BLaER1 (cell line): ENCODE measurements at regions not wholly inside any gene's neighbourhood (a gene's known extent, or its start where the extent isn't known, plus 50 kb on each side); places are given as distances from the start of the nearest gene placed in this dataset.

Source experiments
- H3K27ac ChIP-seq: shearing (Covaris generic); formaldehyde crosslinking; 2 replicates; pipeline ENCODE4 v1.8.1; 2022
- H3K27me3 ChIP-seq: shearing (Covaris generic); formaldehyde crosslinking; 2 replicates; pipeline ENCODE4 v1.8.1; 2022
- H3K36me3 ChIP-seq: shearing (Covaris generic); formaldehyde crosslinking; 2 replicates; pipeline ENCODE4 v1.8.1; 2022
- H3K4me1 ChIP-seq: shearing (Covaris generic); formaldehyde crosslinking; 2 replicates; pipeline ENCODE4 v1.8.1; 2022
- H3K4me2 ChIP-seq: shearing (Covaris generic); formaldehyde crosslinking; 2 replicates; pipeline ENCODE4 v1.8.1; 2022
- H3K4me3 ChIP-seq: shearing (Covaris generic); formaldehyde crosslinking; 2 replicates; pipeline ENCODE4 v1.8.1; 2022
- H3K9ac ChIP-seq: shearing (Covaris generic); formaldehyde crosslinking; 2 replicates; pipeline ENCODE4 v1.8.1; 2022
- H3K9me3 ChIP-seq: shearing (Covaris generic); formaldehyde crosslinking; 2 replicates; pipeline ENCODE4 v1.8.1; 2022
- H4K20me1 ChIP-seq: shearing (Covaris generic); formaldehyde crosslinking; 2 replicates; pipeline ENCODE4 v1.8.1; 2022
- Cebpa-rat ChIP-seq: shearing (Covaris generic); IDR thresholded peaks from 2 replicates; pipeline ENCODE4 v1.8.1; 2022

GRCh38 chr1:13992489-13993285, 292.7 kb downstream of the PRDM2 start:
- no peak overlapping the region for H3K4me3 ChIP-seq
- no peaks in the 10 kb centered on the region for H3K4me1 ChIP-seq
- peaks cover 23% of the 10 kb centered on the region for H3K9me3 ChIP-seq
- no peak for TF ChIP-seq Cebpa-rat
- no peak overlapping the region for H3K4me2 ChIP-seq
- H3K36me3 ChIP-seq = no peaks in the 10 kb centered on the region
- H3K27me3 ChIP-seq = no peaks in the 10 kb centered on the region
- H4K20me1 ChIP-seq = no peaks in the 10 kb centered on the region
- H3K27ac ChIP-seq = no peak overlapping the region
- H3K9ac ChIP-seq = no peak overlapping the region

- Histone ChIP-seq H3K4me1 (no peaks in the 10 kb centered on the region), H3K36me3 (no peaks in the 10 kb centered on the region), H3K27me3 (no peaks in the 10 kb centered on the region), H3K4me3 (no peak overlapping the region), H3K27ac (no peak overlapping the region), H3K9me3 (peaks cover 38% of the 10 kb centered on the region), H3K4me2 (no peak overlapping the region), H3K9ac (no peak overlapping the region), H4K20me1 (no peaks in the 10 kb centered on the region)
- no peak for TF ChIP-seq Cebpa-rat
These were observed 294.4 kb downstream of the PRDM2 start for GRCh38 chr1:13994386-13994785.

GRCh38 chr1:13996334-13996733, 296.3 kb downstream of the PRDM2 start:
- no peaks in the 10 kb centered on the region for H3K36me3 ChIP-seq
- H3K27me3 ChIP-seq = no peaks in the 10 kb centered on the region
- H4K20me1 ChIP-seq = no peaks in the 10 kb centered on the region
- no peak overlapping the region for H3K4me3 ChIP-seq
- H3K4me2 ChIP-seq = no peak overlapping the region
- H3K27ac ChIP-seq = no peak overlapping the region
- H3K9me3 ChIP-seq = peaks cover 44% of the 10 kb centered on the region
- H3K4me1 ChIP-seq = no peaks in the 10 kb centered on the region
- no peak overlapping the region for H3K9ac ChIP-seq
- TF ChIP-seq Cebpa-rat = no peak

DNA sequence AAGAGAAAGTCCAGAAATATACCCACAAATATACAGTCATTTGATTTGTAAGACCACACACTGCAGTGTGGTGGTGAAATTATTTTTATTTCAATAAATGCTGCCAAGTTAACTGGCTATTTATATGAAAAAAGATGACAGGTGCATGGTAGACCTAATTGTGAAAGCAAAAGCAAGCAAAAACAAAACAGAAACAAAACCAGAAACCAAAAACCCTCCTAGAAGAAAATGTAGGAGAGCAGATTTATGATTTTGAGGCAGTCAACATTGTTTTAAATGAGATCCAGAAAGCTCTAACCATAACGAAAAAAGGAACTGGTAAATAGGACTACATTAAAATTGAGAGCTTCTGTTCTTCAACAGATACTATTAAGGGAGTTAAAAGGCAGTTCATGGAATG, 303.6 kb downstream of the PRDM2 start:
- Histone ChIP-seq H3K9me3 (peaks cover 25% of the 10 kb centered on the region), H3K4me2 (no peak overlapping the region), H3K4me1 (peaks cover 15% of the 10 kb centered on the region; the same call in 1 of the 2 replicates), H3K27me3 (no peaks in the 10 kb centered on the region), H4K20me1 (no peaks in the 10 kb centered on the region), H3K4me3 (no peak overlapping the region), H3K9ac (no peak overlapping the region), H3K36me3 (no peaks in the 10 kb centered on the region), H3K27ac (no peak overlapping the region)
- TF ChIP-seq Cebpa-rat = no peak

DNA sequence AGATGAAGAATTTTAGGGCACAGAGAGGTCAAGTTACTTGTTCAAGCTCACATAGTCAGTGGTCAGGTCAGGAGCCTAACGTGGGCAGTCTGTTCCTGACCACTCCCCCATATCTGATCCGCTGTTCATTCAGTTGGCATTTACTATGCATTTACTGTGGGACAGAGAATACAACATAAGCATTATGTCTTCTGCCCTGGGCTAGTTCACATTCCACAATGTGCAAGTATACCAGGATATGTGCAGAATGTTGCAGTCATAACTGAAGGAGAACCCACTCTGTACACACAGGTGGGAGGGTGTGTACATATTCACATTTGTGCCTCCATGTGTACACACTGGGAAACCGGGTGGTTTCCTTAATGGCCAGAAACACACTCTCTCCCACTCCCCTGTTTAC, 309.6 kb downstream of the PRDM2 start:
- Histone ChIP-seq H3K27ac (no peak overlapping the region), H3K9me3 (peaks cover 6% of the 10 kb centered on the region), H3K9ac (no peak overlapping the region), H3K4me1 (peaks cover 15% of the 10 kb centered on the region; the same call in 1 of the 2 replicates), H3K27me3 (no peaks in the 10 kb centered on the region), H3K4me3 (no peak overlapping the region), H4K20me1 (no peaks in the 10 kb centered on the region), H3K4me2 (no peak overlapping the region), H3K36me3 (no peaks in the 10 kb centered on the region)
- no peak for TF ChIP-seq Cebpa-rat

DNA sequence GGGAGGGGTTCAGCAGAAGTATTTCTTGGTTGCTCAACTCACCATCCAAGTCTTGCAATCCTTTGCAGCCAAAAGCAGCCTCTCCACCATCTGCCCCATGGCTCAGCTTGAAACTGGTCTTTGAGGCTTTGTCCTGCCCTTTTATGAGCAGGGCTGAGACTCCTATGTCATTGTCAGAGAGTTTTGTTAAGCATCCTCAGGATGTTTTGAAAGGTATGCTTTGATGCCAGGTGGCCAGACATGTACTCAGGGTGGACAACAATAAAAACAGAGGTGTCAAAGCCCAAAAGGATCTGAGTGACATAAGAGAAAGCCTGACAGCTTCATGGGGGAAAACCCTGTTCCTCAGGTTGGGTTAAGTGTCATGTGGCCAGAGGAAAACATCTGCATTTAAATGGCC, 310.5 kb downstream of the PRDM2 start:
- Histone ChIP-seq H3K9me3 (peaks cover 6% of the 10 kb centered on the region), H3K9ac (no peak overlapping the region), H4K20me1 (no peaks in the 10 kb centered on the region), H3K27me3 (no peaks in the 10 kb centered on the region), H3K4me1 (peaks cover 15% of the 10 kb centered on the region; the same call in 1 of the 2 replicates), H3K36me3 (no peaks in the 10 kb centered on the region), H3K4me2 (no peak overlapping the region), H3K4me3 (no peak overlapping the region), H3K27ac (no peak overlapping the region)
- TF ChIP-seq Cebpa-rat = no peak

GRCh38 chr1:14011132-14011531, 311.1 kb downstream of the PRDM2 start:
- no peaks in the 10 kb centered on the region for H4K20me1 ChIP-seq
- H3K9me3 ChIP-seq = peaks cover 6% of the 10 kb centered on the region
- H3K4me2 ChIP-seq = no peak overlapping the region
- peaks cover 14% of the 10 kb centered on the region; the same call in 1 of the 2 replicates for H3K4me1 ChIP-seq
- H3K27ac ChIP-seq = no peak overlapping the region
- no peak overlapping the region for H3K9ac ChIP-seq
- no peak overlapping the region for H3K4me3 ChIP-seq
- no peak for TF ChIP-seq Cebpa-rat
- no peaks in the 10 kb centered on the region for H3K36me3 ChIP-seq
- no peaks in the 10 kb centered on the region for H3K27me3 ChIP-seq

GRCh38 chr1:14011888-14012287, 311.9 kb downstream of the PRDM2 start:
- peaks cover 8% of the 10 kb centered on the region; the same call in 1 of the 2 replicates for H3K4me1 ChIP-seq
- H3K4me2 ChIP-seq = no peak overlapping the region
- H3K36me3 ChIP-seq = no peaks in the 10 kb centered on the region
- H3K4me3 ChIP-seq = no peak overlapping the region
- H3K27ac ChIP-seq = no peak overlapping the region
- H3K9me3 ChIP-seq = peaks cover 6% of the 10 kb centered on the region
- no peaks in the 10 kb centered on the region for H4K20me1 ChIP-seq
- no peaks in the 10 kb centered on the region for H3K27me3 ChIP-seq
- no peak overlapping the region for H3K9ac ChIP-seq
- TF ChIP-seq Cebpa-rat = no peak

DNA sequence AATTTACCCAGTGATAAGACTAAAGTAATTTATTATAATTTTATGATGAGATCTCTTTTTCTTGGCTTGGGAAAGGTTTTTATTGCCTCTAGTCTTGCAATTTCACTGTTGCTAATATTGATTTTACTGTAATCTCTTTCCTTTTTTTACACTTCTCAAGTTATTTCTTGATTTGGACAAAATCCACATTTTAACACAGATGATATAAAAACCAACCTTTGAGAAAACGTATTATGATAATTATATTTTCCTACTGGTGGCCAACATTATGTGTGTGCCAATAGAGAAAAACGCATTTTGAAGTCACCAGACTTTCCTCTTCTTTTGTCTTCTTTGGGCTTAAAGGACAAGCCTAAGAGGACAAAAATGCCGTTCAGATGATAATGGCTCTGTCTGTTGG, 314.9 kb downstream of the PRDM2 start:
- H3K27me3 ChIP-seq = no peaks in the 10 kb centered on the region
- no peak overlapping the region for H3K27ac ChIP-seq
- H3K36me3 ChIP-seq = no peaks in the 10 kb centered on the region
- H3K4me1 ChIP-seq = no peaks in the 10 kb centered on the region
- H3K4me3 ChIP-seq = no peak overlapping the region
- no peak for TF ChIP-seq Cebpa-rat
- no peak overlapping the region for H3K4me2 ChIP-seq
- no peaks in the 10 kb centered on the region for H4K20me1 ChIP-seq
- no peak overlapping the region for H3K9ac ChIP-seq
- H3K9me3 ChIP-seq = no peaks in the 10 kb centered on the region

DNA sequence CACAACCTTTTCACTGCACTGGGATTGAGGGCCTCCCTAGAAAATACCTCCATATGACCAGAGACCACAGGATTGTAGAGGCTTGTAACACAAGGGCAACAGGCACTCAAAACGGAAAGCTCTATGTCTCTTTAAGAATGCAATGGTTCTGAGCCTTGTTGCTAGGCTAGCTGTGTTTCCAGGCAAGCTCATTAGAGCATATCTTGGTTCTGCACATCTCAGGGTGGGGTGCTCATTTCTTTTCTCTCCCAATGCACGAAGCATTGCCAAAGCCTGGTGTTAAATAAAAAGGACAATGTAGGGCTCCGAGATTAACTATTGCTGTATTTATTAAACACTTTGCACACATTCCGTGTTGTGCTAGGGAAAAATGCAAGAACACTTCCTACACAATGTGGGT, 315.9 kb downstream of the PRDM2 start:
- Histone ChIP-seq H3K4me3 (no peak overlapping the region), H3K9ac (no peak overlapping the region), H3K4me1 (no peaks in the 10 kb centered on the region), H3K27me3 (no peaks in the 10 kb centered on the region), H3K36me3 (no peaks in the 10 kb centered on the region), H3K4me2 (no peak overlapping the region), H3K27ac (no peak overlapping the region), H4K20me1 (no peaks in the 10 kb centered on the region), H3K9me3 (no peaks in the 10 kb centered on the region)
- TF ChIP-seq Cebpa-rat = no peak
